HCT116 (cell line): ENCODE measurements at regions not wholly inside any gene's neighbourhood (a gene's known extent, or its start where the extent isn't known, plus 50 kb on each side); places are given as distances from the start of the nearest gene placed in this dataset.
"Not testable (repeated sequence)": the region's sequence is repeated elsewhere in the genome, so short reads cannot be mapped to it uniquely, and the experiment has no call there.

Experiments used
- CTCF ChIP-seq, 3 experiments: fragments of 200-600 bp in 1 of 3; sonication (generic) in 1 of 3; IDR thresholded peaks in 2 of 3; conservative IDR thresholded peaks in 1 of 3; 2 replicates each; pipeline ENCODE4 v1.5.1; 2012 to 2017; ENCODE audit warnings: low read depth in 2 of 3, low read length in 2 of 3, antibody characterized with exemption in 1 of 3, borderline replicate concordance in 1 of 3, control low read depth in 1 of 3, mild to moderate bottlenecking in 1 of 3, mixed read lengths in 1 of 3, mixed run types in 1 of 3, moderate library complexity in 1 of 3; ENCODE audit not compliant: insufficient read depth in 1 of 3
- EZH2phosphoT487 ChIP-seq: fragments of 200-600 bp; IDR thresholded peaks from 2 replicates; pipeline ENCODE4 v1.6.1; 2018; ENCODE audit warnings: antibody characterized with exemption, borderline replicate concordance
- RAD21 ChIP-seq: IDR thresholded peaks from 2 replicates; pipeline ENCODE4 v1.6.1; 2012; ENCODE audit warnings: low read depth, mild to moderate bottlenecking

- not testable (repeated sequence) for TF ChIP-seq CTCF (IDR thresholded peaks at IDR 0.05 in 2 of 3, conservative IDR thresholded peaks at IDR 0.05 in 1 of 3; ENCODE audit: borderline replicate concordance in 1 of 3, insufficient read depth in 1 of 3, low read depth in 2 of 3, low read length in 2 of 3); EZH2phosphoT487; RAD21
These were observed 167.5 kb upstream of the TP53TG3D start for GRCh38 chr16:32085438-32086141.
